Activated effector memory CD4-positive, alpha-beta T cell treated with anti-CD3 and anti-CD28 coated beads, Interleukin-2, amount 50 U/mL, for 16 hours (primary cell): ENCODE measurements at regions not wholly inside any gene's neighbourhood (a gene's known extent, or its start where the extent isn't known, plus 50 kb on each side); places are given as distances from the start of the nearest gene placed in this dataset.
A peak's percentile ranks its signal among the peaks of the same experiment; 100 is the strongest.

Experiments used
- DNase-seq: peaks from one replicate; pipeline ENCODE4 v3.0.0-alpha.2; 2020

DNA sequence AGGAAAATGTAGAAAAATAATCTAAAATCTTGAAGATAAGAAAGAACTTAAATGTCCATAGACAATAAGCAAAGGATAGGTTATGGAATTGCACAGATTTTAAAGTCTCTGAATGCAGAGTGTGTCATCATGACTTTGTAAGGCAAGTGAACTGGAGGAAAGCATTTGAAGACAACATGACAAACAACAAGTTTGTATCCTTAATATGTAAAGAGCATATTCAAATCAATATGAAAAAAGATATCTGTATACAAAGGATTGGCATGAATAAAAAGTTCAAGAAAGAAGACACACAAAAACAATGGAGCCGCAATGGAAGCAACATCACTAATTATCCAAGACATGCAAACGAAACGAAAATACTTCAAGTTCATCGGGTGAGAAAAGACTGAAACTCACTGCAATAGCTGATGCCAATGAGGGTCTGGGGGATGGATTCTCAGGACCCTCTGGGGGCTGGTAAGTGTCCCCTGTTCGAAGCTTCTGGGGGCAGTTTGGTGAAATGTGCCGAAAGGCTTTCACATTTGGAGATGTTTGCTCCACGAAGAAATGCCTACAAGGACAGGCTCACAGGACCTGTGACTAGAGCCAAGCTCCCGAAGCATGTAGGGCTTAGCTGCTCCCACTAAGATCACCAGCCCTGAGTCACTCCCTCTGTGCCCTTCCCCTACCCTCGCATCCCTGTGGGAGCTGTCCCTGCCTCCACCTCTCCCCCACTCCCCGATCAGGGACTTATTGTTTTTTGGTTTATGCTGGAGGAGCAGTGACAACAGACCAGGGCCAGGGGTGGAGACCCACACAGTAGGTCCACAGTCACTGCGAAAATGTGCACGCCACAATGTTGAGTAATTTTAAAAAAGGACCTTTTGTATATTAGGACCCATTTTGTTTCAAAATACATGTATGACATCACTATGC is 345.7 kb upstream of the SFSWAP start:
- peak; percentile 39 for DNase-seq

DNA sequence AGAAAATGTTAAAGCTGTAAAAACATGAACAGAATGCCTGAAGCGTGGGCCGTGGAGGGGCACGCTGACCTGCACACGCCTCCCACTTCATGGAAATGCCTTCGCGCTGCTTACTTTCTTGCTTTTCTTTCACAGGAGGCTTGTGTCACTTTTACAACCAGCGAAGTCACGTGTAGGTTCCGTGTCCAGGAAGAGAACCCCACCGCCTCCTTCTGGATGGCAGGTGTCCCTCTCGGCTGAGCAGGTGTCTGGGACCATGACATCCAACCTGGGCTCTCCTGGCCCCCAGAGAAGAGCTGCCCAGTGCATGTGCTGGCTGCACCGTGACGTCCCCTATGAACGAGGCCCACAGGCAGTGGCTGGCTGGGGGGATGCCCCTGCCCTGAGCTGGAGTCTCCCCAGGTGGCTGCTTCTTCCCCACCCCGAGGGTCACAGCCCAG is 345.0 kb upstream of the SFSWAP start:
- DNase-seq, result peak; percentile 43

DNA sequence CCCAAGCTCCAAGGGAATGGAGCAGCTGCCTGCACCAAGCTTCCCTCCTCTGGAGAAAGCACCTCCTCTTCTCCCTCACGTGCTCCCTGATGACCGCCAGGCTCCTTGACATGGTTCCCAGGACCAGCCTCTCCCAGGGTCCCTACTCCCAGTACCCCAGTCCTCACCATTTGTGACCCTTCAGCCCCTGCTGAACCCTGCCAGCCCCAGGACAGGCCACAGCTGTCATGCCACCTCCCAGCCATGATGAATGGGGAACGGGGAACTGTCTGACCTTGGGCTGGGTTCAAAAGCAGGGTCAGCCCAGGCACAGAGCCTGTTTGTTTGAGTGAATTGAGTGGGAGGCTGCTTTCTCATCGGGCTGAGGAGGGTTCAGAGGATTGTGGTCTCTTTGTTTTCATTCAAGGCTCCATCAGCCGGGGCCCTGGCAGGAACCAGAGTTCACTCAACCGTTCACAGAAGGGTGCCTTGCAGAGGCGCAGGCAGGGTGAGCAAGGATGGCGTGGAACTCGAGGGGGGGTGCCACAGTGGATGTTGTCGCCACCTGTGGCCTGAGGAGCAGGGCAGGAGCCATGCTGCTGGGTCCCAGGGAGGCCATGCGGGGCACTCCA is 344.5 kb upstream of the SFSWAP start:
- DNase-seq, result peak; percentile 59

DNA sequence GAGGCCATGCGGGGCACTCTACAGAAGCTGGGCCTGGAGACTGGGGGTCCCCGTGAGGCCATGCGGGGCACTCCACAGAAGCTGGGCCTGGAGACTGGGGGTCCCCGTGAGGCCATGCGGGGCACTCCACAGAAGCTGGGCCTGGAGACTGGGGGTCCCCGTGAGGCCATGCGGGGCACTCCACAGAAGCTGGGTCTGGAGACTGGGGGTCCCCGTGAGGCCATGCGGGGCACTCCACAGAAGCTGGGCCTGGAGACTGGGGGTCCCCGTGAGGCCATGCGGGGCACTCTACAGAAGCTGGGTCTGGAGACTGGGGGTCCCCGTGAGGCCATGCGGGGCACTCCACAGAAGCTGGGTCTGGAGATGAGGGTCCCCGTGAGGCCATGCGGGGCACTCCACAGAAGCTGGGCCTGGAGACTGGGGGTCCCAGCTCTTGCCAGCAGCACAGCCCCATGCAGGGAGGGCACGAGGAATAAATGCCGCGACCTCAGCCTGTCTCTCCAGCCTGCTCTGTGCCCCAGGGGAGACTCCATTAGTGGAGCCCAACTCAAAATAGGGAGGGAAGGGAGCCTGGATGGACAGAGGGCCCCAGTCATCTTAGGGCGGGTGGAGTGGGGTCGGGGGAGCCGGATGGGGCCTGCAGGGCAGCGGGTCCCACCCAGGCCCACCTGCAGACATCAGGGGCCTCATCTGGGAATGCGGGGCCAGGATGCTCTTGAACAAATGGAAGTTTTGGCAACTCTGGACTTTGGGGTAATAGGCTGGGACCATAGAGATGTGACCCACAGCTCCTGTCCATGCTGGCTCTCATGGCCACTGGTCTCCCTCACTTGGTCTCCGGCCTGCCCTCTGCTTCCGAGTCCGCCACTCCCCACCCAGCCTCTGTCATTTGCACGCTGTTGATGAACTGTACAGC is 343.6 kb upstream of the SFSWAP start:
- peak; percentile 44 for DNase-seq

DNA sequence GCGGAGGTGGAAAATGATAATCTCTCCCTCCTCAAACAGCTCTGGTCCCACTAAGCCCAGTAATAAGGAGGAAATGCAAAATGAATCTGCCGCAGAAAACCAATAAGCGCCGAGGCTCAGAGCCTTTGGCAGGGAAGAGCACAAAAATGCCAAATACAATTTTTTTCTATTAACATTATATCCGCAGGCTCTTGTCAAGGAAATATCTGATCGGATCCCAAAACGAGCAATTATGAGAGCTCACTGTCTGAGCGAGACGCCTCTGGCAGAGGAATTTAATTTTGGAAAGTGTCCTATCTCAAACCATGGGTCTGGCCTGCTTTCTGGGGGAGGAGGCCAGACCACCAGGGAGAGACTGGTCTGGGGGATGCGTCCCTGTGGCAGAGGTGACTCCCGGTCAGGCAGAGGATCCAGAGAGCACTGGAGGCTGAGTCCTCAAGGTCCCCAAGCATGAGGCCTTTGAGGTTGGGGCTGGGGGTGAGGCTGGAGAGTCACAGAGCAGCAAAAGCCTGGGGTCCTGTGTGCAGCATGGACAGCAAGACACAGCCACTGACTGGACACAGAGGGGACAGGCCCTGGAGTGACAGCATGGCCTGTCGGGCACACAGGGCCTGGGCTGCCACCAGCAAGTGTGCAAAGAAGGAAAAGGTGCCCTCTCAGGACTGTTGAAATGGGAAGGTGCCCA is 342.8 kb upstream of the SFSWAP start:
- DNase-seq, result no peak

DNA sequence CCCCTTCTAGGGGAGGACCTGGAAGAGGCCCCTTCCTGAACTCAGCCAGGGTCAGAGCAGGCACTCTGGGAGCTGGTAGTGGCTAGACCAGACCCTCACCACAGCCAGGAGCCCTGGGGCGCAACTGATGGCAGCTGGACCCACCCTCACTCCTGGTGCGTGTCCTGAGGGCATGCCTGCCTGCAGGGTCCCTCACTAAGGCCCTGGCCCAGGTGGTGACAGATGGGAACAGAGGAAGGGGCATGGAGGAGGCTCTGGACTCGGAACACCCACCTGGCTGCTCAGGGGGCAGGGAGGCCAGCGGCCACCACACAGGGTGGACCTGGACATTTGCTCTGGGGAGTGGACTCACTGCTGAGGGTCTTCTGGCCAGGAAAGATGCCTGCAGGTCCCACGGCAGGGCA is 342.2 kb upstream of the SFSWAP start:
- DNase-seq, result peak; percentile 59

DNA sequence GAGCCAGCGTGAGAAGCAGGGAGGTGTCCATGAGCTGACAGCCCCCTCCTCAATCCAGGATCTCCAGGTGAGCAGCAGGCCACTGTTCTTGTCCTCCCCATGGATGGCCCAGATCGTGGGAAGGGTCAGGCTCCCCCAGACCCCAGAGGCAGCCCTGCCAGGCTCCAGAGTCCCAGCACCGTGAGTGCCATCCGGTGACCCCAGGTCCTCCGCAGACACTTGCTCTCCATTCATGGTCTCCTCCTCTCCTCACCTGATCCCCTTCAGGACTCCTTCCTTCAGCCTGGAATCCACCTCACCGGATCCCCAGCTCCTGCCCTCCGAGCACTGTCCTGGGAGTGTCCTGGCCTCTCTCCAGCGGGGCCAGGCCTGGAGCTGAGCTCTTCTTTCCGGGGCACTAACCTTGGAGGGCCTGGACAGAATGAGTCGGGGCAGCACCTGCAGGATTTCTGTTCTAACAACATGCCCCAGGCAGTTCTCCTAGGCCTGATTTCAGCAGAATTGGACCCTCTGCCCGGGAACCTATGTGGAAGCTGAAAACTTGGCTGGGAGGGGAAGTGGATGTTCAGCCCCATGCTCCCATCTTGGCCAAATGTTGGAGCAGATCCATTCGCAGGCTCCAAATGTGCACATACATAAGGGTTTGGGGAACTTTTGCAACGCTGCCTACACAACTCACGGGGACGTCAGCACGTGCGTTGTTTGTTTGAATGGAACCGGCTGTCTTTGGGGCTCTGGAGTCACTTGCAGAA is 341.6 kb upstream of the SFSWAP start:
- DNase-seq, result peak; percentile 28

DNA sequence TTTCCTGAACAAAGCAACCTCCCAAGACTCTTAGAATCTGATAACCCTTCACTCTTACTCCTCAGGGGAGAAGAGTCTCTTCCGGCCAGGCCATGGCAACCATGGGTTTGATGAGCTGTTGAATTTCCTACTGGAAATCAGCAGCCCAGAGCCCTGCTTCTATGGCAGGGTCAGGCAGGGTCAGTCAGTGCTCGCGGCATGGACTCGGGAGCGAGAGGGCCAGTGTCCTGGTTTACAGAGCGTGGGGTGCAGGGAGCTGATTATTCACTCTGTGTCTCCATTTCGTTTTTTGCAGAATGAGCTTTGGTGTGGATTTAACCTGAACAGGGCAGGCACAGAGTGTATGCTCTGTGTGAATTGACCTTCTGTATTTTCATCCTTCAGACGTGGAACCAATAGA is 340.6 kb upstream of the SFSWAP start:
- no peak for DNase-seq

DNA sequence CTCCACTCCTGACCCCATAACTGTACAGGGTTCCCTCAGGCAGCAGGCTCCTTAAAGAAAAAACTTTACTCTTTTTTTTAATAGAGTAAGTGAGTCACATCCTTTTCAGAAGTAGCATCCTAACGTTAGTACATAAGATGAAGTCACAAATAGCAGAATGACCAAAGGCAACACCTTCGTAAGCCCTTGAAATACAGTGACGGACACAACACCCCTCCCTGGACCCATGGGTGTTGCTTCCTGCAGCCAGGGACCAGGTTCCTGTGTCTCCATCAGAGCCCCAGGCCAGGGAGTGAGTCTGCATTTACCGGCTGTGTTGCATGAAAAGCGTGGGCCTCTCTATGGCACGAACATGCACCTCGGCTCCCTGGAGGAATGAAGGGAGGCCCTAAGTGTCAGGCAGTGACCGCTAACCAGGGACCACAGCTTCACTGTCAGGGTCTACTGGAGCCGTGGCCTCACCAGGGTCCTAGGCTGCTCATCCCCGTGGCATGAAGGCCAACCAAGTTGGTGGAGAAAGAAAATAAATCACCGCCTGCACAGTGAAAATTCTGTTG is 340.0 kb upstream of the SFSWAP start:
- peak; percentile 41 for DNase-seq

DNA sequence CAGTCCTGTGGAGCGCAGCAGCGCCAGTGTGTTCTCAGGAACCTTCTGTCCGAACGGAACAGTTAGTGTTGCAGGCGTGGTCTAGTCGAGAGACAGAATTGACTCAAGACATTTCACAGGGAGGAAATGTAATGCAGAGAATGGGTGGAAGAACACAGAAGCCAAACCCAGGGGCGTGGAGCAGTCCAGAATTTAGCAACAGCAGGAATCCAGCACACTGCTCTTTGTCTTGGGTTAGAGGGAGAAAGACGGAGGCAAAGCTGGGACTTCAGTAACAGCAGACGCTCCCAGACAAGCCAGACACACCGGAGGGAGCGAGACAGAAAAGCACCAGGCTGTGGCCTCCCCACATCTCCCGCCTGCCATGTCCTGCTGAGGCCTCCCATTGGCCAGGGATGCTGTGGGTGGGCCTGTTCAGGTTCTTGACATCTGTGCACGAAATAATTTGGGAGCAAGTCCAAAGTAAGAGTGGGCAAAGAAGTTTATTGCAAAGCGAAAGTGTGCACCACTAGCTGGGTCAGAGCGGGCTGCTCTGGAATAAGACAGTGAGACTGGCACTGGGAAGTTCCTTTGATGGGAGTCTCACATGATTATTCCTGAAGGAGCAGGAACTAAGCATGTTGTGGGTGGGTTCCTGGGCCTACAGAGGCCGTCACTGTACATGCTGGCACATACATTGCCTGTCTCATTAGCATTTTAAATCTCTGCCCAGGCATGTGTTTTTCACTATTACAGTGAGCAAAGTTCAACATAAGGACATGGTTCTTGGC is 339.3 kb upstream of the SFSWAP start:
- no peak for DNase-seq

DNA sequence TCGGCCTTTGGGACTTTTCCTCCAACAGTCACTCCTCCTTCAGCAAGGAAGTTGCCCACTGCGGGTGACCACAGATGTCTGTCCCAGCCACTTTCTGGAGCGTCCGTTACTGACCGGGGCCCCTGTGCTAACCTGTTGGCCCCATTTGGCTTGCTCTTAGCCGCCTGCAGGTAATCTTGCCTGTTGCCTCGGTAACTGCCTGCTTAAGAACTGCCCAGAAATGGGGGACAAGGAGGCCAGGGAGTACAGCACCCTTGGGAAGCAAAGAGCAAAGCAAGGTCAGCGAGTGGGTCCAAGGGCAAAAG is 338.8 kb upstream of the SFSWAP start:
- DNase-seq, result no peak

DNA sequence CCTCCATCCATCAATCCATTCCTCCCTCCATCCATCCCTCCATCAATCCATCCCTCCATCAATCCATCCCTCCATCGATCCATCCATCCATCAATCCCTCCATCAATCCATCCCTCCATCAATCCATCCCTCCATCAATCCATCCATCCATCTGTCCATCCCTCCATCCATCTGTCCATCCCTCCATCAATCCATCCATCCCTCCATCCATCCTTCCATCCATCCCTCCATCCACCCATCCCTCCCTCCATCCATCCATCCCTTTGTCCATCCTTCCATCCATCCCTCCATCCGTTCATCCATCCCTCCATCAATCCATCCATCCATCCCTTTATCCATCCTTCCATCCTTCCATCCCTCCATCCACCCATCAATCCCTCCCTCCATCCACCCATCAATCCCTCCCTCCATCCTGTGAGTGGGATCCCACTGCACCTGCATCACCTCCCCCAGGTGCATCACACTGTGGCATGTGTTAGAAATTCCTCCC is 338.1 kb upstream of the SFSWAP start:
- no peak for DNase-seq

DNA sequence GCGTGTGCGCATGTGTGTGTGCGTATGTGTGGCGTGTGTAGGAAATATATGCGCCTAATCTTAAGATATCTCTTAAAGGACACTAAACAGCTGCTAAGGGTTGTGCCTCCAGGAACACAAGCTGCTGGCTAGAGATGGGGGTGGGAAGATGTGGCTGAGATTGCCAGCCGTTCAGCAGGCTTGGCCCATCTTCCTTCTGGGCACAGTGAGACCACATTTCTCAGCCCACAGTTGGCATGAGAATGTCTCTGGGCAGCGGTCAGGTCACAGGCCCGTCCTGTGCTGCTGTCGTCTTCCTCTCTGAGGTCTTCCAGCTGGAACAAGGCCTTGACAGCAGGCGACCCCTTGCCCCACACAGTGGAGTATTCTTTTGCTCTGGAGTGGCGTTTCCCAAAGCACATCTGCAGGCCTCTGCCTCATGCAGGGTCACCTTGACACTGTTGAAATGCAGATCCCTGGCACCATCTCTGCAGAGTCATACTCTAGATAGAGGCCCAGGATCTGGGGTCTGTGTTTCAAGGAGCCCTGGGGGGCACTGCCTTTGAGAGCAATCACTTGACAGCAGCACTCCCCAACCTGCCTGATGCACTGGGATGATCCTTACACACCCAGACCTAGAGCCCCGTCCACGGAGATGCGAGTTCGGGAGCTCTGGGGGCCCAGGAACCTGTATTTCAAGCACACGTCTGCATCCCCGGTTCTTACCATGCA is 335.5 kb upstream of the SFSWAP start:
- DNase-seq, result no peak

DNA sequence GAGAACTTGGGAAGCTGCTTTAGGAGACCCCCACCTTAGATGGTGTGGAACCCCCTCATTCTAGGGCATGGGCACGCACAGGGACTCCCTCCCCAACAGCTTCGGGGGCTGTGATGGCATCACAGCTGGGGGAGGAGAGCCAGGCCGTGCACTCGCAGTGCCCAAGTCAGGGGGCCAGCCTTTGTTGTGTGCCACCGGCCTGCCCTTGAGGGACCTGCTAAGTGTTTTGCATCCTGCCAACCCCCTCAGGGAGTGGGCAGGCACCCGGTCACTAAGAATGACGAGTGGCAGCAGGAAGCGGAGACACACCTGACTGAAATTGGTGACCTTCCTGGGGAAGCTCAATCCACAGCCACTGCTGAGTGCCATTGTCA is 334.9 kb upstream of the SFSWAP start:
- no peak for DNase-seq

DNA sequence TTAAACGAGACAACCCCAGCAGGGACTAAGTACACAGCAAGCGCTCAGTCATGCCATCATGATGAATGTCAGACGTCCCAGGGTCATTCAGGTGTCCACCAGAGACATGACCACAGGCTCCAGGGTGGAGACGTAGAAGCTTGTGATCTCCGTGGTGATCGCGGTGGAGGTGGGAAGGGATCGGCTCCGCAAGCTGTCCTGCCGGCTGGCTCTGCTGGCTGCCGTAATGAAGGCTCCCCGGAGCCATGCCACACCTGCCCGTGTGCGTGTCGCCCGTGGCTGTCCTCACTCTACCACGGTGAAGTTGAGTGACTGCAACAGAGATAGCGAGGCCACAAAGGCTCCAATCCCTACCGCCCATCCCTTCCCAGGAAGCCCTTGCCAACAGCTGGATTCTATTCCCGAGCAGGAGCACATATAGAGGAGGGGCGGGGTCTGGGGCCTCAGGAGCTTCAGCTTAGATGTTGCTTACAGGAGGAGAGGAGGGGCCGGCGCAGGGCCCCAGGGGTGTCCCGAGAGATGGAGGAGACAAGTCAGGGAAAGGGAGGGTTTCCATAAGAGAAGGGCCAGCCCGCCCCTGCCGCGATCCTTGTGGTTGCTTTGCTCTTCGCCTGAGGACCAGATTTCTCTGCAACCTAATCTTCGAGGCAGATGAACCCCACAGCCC is 332.6 kb upstream of the SFSWAP start:
- no peak for DNase-seq

DNA sequence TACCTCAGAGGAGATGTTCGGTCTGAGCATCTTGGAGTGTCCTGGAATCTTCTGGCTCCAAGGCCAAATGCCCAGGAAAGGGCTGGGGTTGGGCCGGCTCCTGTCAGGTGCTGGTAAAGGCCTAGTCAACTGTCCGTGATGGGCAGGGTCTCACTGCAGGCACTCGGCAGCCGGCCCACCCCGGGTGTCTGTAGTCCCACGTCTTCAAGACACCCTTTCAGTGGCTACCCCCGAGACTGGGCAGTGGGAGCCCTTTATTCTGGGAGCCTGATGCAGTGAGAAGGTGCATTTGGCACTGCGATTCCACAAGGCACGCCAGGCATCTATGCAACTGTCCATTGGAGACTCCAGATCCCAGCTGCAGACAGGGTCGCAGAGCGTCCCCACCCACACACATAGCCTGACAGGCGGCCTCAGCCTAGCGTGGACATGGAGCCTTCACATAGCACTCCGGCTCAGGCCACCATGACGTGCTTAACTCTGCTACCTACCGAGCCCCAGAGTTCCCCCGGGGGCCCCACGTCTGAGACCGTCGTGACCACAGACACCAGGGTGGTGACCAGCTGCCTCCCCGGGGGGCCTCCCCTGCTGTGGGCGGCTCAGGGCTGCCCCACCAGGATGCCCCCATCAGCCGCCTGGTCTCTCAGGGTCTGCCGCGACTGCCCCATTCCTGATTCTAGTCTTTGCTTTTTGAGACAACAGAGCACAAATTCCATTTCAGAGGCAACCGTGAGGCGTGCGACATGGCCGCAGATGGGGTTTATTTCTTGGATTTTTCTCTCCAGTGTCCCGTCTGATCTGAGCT is 331.8 kb upstream of the SFSWAP start:
- DNase-seq, result no peak

DNA sequence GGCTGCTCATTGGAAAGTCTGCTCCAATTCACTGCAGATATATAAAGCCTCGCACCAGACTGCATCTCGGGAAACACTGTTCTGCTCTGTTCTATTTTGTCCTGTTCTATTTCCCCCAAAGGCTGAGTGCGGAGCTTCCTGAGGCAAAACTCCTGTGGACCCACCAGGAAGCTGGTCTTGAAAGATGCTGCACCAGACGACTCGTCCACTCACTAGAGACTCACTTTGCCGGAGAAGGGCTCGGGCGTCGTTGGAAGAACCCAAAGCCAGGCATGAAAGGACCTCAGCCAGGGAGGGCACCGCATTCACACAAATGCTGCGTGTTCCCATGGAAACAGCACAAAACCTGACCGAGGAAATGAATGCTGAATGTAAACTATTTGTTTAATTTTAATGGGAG is 331.2 kb upstream of the SFSWAP start:
- no peak for DNase-seq

DNA sequence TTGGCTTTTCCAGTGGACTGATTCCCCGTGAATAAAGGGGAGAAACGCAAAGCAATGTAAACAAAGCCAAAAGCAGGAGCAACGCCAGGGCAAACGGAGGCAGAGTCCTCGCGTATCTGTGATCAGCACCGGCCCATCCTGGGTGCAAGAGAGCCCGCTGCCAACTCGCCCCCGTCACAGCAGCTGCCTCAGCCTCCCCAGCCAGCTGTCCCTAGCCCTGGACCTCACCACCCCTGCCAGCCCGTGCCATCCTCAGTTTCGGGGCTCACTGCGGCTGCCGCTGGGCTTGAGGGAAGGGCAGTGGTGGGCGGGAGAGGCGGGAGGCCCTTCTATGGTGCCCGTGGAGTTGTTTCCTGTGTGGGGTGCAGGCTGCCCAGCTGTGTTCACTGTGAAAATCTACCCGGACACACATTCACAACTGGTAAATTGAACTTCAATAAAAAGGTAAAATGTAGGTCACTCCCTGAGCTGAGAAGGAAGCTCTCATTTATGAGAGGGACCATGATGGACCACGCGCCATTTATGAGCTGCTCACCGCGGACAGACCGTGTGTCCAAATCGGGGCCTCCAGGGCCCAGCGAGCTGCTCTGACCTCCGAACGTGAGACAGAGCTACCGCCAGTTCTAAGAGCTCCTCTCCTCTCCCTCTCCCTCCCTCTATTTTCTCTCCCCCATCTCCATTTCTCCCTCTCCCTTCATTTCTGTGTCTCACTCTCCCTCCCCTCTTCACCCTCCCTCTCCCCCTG is 330.5 kb upstream of the SFSWAP start:
- no peak for DNase-seq
